ENCODE measurements at regions not wholly inside any gene's neighbourhood (a gene's known extent, or its start where the extent isn't known, plus 50 kb on each side); places are given as distances from the start of the nearest gene placed in this dataset.
"Not testable (repeated sequence)": the region's sequence is repeated elsewhere in the genome, so short reads cannot be mapped to it uniquely, and the experiment has no call there.

- not testable (repeated sequence) for H3K36me3 ChIP-seq (ENCODE audit: control insufficient read depth in 4 of 4, insufficient read depth in 4 of 4, low read length in 4 of 4); H3K9ac ChIP-seq (ENCODE audit: insufficient read depth in 1 of 2, low read length in 2 of 2); H3K4me3 ChIP-seq; H3K9me3 ChIP-seq (ENCODE audit: control insufficient read depth in 4 of 4, insufficient read depth in 3 of 4, low read length in 3 of 4); H3K27ac ChIP-seq (ENCODE audit: low read depth in 1 of 2, low read length in 1 of 2); DNase-seq; H3K27me3 ChIP-seq (ENCODE audit: control insufficient read depth in 3 of 3, insufficient read depth in 3 of 3, low read length in 2 of 3); ATAC-seq (ENCODE audit: insufficient read depth, low FRiP score)
- WGBS, 2 donors, result 93 to 98% methylated on average over 4 of the region's 4 CpGs
- H3K4me1 ChIP-seq (ENCODE audit: control insufficient read depth in 5 of 5, insufficient read depth in 5 of 5, low read length in 5 of 5), result peaks cover 0 to 18% (median 2%) of the 10 kb centered on the region in 5 donors
Observed at GRCh38 chr20:17891131-17891530, 77.5 kb downstream of the SNX5 start.

GRCh38 chr20:17890330-17890729, 78.3 kb downstream of the SNX5 start:
- Histone ChIP-seq H3K4me1 (ENCODE audit: control insufficient read depth in 5 of 5, insufficient read depth in 5 of 5, low read length in 5 of 5) (peaks cover 0 to 18% (median 4%) of the 10 kb centered on the region in 5 donors), H3K4me3 (no peak overlapping the region), H3K9ac (ENCODE audit: insufficient read depth in 1 of 2, low read length in 2 of 2) (no peak overlapping the region), H3K36me3 (ENCODE audit: control insufficient read depth in 4 of 4, insufficient read depth in 4 of 4, low read length in 4 of 4) (no peaks in the 10 kb centered on the region), H3K27ac (ENCODE audit: low read depth in 1 of 2, low read length in 1 of 2) (no peak overlapping the region), H3K27me3 (ENCODE audit: control insufficient read depth in 3 of 3, insufficient read depth in 3 of 3, low read length in 2 of 3) (no peaks in the 10 kb centered on the region), H3K9me3 (ENCODE audit: control insufficient read depth in 4 of 4, insufficient read depth in 3 of 4, low read length in 3 of 4) (peaks cover 0 to 5% (median 2%) of the 10 kb centered on the region in 4 donors)
- DNase-seq, result no peak
- ATAC-seq (ENCODE audit: insufficient read depth, low FRiP score), result no peak
- TF ChIP-seq CTCF (IDR thresholded peaks at IDR 0.05; ENCODE audit: control extremely low read depth, extremely low read depth), result no peak
- 92 to 94% methylated on average over 3 of the region's 3 CpGs for WGBS, 2 donors

GRCh38 chr20:17889226-17889625, 79.4 kb downstream of the SNX5 start:
- no peak overlapping the region for H3K9ac ChIP-seq (ENCODE audit: insufficient read depth in 1 of 2, low read length in 2 of 2)
- ATAC-seq (ENCODE audit: insufficient read depth, low FRiP score) (no peak), DNase-seq (no peak)
- H3K36me3 ChIP-seq (ENCODE audit: control insufficient read depth in 4 of 4, insufficient read depth in 4 of 4, low read length in 4 of 4), result no peaks in the 10 kb centered on the region
- no peak for TF ChIP-seq CTCF (IDR thresholded peaks at IDR 0.05; ENCODE audit: control extremely low read depth, extremely low read depth)
- WGBS, 2 donors, result 76 to 81% methylated on average over 1 of the region's 1 CpG
- H3K27ac ChIP-seq (ENCODE audit: low read depth in 1 of 2, low read length in 1 of 2), result no peak overlapping the region
- H3K9me3 ChIP-seq (ENCODE audit: control insufficient read depth in 4 of 4, insufficient read depth in 3 of 4, low read length in 3 of 4), result peaks cover 0 to 5% (median 2%) of the 10 kb centered on the region in 4 donors
- no peaks in the 10 kb centered on the region for H3K27me3 ChIP-seq (ENCODE audit: control insufficient read depth in 3 of 3, insufficient read depth in 3 of 3, low read length in 2 of 3)
- peaks cover 0 to 17% (median 5%) of the 10 kb centered on the region in 5 donors for H3K4me1 ChIP-seq (ENCODE audit: control insufficient read depth in 5 of 5, insufficient read depth in 5 of 5, low read length in 5 of 5)
- no peak overlapping the region for H3K4me3 ChIP-seq

GRCh38 chr20:17888044-17888443, 80.5 kb downstream of the SNX5 start:
- H3K27me3 ChIP-seq (ENCODE audit: control insufficient read depth in 3 of 3, insufficient read depth in 3 of 3, low read length in 2 of 3), result no peaks in the 10 kb centered on the region
- peaks cover 0 to 17% (median 5%) of the 10 kb centered on the region in 5 donors for H3K4me1 ChIP-seq (ENCODE audit: control insufficient read depth in 5 of 5, insufficient read depth in 5 of 5, low read length in 5 of 5)
- no peak overlapping the region for H3K27ac ChIP-seq (ENCODE audit: low read depth in 1 of 2, low read length in 1 of 2)
- no peak overlapping the region for H3K4me3 ChIP-seq
- H3K36me3 ChIP-seq (ENCODE audit: control insufficient read depth in 4 of 4, insufficient read depth in 4 of 4, low read length in 4 of 4), result no peaks in the 10 kb centered on the region
- no peak for TF ChIP-seq CTCF (IDR thresholded peaks at IDR 0.05; ENCODE audit: control extremely low read depth, extremely low read depth)
- H3K9me3 ChIP-seq (ENCODE audit: control insufficient read depth in 4 of 4, insufficient read depth in 3 of 4, low read length in 3 of 4), result peaks cover 0 to 5% (median 2%) of the 10 kb centered on the region in 4 donors
- ATAC-seq (ENCODE audit: insufficient read depth, low FRiP score), result no peak
- 69 to 75% methylated on average over 9 of the region's 9 CpGs for WGBS, 2 donors
- H3K9ac ChIP-seq (ENCODE audit: insufficient read depth in 1 of 2, low read length in 2 of 2), result no peak overlapping the region
- DNase-seq, result no peak
